H1 (cell line): ENCODE measurements at regions not wholly inside any gene's neighbourhood (a gene's known extent, or its start where the extent isn't known, plus 50 kb on each side); places are given as distances from the start of the nearest gene placed in this dataset.

Source experiments
- GABPA ChIP-seq: IDR thresholded peaks from 2 replicates; pipeline ENCODE4 v1.6.1; 2011; ENCODE audit warnings: mild to moderate bottlenecking, low read length, moderate library complexity, borderline replicate concordance; ENCODE audit not compliant: insufficient read depth
- GTF2F1 ChIP-seq: IDR thresholded peaks from 2 replicates; pipeline ENCODE4 v1.6.1; 2012; ENCODE audit warnings: low read depth, low read length, improper control_type of control experiment, borderline replicate concordance
- TAF7 ChIP-seq: optimal IDR thresholded peaks from 2 replicates; pipeline ENCODE3; 2011; ENCODE audit warnings: low read depth, mild to moderate bottlenecking, inconsistent platforms, low read length, moderate library complexity, borderline replicate concordance

DNA sequence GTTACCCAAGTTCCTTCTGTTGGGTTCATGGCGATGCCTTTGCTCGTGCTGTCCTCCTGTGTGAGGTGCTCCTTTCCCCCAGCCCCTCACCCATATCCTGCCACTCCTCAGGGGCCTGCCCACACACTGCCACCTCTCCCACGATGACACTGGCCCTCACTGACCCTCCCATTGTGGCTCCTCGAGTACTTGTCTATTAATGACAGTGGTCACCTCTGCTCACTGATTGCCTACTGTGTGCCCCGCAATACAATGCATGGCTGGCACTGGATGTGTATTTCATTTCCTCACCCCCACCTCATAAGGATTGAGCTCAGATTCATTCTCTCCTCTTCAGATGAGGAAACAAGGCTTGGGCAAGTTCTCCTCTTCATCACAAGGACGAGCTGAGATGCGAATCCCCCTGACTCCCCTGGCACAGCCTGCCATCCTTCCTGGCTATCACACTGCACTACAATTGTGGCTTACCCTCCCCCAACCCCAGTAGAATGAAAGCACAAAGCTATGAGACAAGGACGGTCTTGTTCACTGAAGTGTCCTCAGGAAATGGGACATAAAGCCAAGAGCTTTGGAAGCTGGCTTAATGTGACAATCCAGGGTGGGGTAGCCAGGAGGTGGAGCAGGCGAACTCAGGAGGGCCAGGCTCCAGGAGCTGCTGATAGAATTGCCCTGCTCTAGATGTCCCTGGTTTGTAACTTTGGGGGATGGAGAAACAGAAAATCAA, 93.9 kb upstream of the RAB12 start:
- TF ChIP-seq GABPA, result no peak
- TF ChIP-seq TAF7, result no peak
- no peak for TF ChIP-seq GTF2F1
